NCI-H1105 treated with DMSO at 0.1 percent for 48 hours (cell line): ENCODE measurements at regions not wholly inside any gene's neighbourhood (a gene's known extent, or its start where the extent isn't known, plus 50 kb on each side); places are given as distances from the start of the nearest gene placed in this dataset.

Source experiments
- DNase-seq: peaks from one replicate; lab custom pipeline; 2025; lab: John Stamatoyannopoulos, UW

GRCh38 chr11:130641876-130642275, 193.4 kb downstream of the ADAMTS15 start:
- no peak for DNase-seq

- DNase-seq, result no peak
Measured at GRCh38 chr11:130642994-130643393, 194.5 kb downstream of the ADAMTS15 start.

- DNase-seq, result no peak
Measured at GRCh38 chr11:130644187-130644586, 195.7 kb downstream of the ADAMTS15 start.

- no peak for DNase-seq
Measured at GRCh38 chr11:130645164-130645842, 196.9 kb downstream of the ADAMTS15 start.

- DNase-seq, result no peak
Measured at GRCh38 chr11:130645843-130646197, 197.4 kb downstream of the ADAMTS15 start.

- no peak for DNase-seq
Measured at GRCh38 chr11:130646881-130647280, 198.4 kb downstream of the ADAMTS15 start.

GRCh38 chr11:130647371-130647770, 198.9 kb downstream of the ADAMTS15 start:
- DNase-seq, result no peak

- no peak for DNase-seq
Measured at GRCh38 chr11:130649801-130650200, 201.4 kb downstream of the ADAMTS15 start.

- no peak for DNase-seq
Measured at GRCh38 chr11:130650456-130651030, 202.1 kb downstream of the ADAMTS15 start.

GRCh38 chr11:130651066-130651855, 202.8 kb downstream of the ADAMTS15 start:
- DNase-seq, result no peak

GRCh38 chr11:130652671-130653335, 204.4 kb downstream of the ADAMTS15 start:
- no peak for DNase-seq

GRCh38 chr11:130653838-130654636, 205.6 kb downstream of the ADAMTS15 start:
- DNase-seq, result no peak

- no peak for DNase-seq
Measured at GRCh38 chr11:130655300-130655699, 206.9 kb downstream of the ADAMTS15 start.

- no peak for DNase-seq
Measured at GRCh38 chr11:130666781-130667251, 218.4 kb downstream of the ADAMTS15 start.

GRCh38 chr11:130668751-130669150, 220.3 kb downstream of the ADAMTS15 start:
- DNase-seq, result no peak

GRCh38 chr11:130670200-130670599, 221.8 kb downstream of the ADAMTS15 start:
- DNase-seq, result no peak

GRCh38 chr11:130671801-130672700, 223.6 kb downstream of the ADAMTS15 start:
- peak; percentile 19 for DNase-seq

- DNase-seq, result no peak
Measured at GRCh38 chr11:130672911-130673310, 224.5 kb downstream of the ADAMTS15 start.

- DNase-seq, result no peak
Measured at GRCh38 chr11:130673698-130674097, 225.3 kb downstream of the ADAMTS15 start.

- no peak for DNase-seq
Measured at GRCh38 chr11:130674686-130675308, 226.4 kb downstream of the ADAMTS15 start.
